K562 (cell line): ENCODE measurements at regions not wholly inside any gene's neighbourhood (a gene's known extent, or its start where the extent isn't known, plus 50 kb on each side); places are given as distances from the start of the nearest gene placed in this dataset.

Experiments used
- ATAC-seq: fragments of 200-7000 bp; cut with Tn5 transposase; 3 replicates; pipeline ENCODE4 v1.9.1; 2020; ENCODE audit warnings: moderate library complexity
- BruUV-seq: library from RNA; stranded (reverse); fragments of 400-500 nt; replicated peaks from 2 replicates; lab custom pipeline; 2021; lab: Mats Ljungman, UMichigan
- CTCF ChIA-PET: fragments of 300-600 bp; formaldehyde crosslinking; extraction: SDS; loops from one replicate; lab custom pipeline; 2021; ENCODE audit warnings: low intra/inter-chr PET ratio; lab: Yijun Ruan, JAX
- POLR2A ChIA-PET: fragments of 300-600, 350-650 bp; sonication (Branson Sonifier 250); formaldehyde crosslinking; extraction: SDS; loops from one replicate; lab custom pipeline; 2021; ENCODE audit warnings: antibody characterized with exemption, inconsistent platforms; lab: Yijun Ruan, JAX
- DNase-seq, 4 experiments: peaks; one replicate each; pipeline versions ENCODE4 v3.0.0 to v3.0.0-alpha.2; 2011 to 2018; ENCODE audit warnings: low spot score in 3 of 4, mixed read lengths in 3 of 4; ENCODE audit errors: extremely low read depth in 1 of 4
- FAIRE-seq: peaks from 2 replicates; lab custom pipeline; 2011; peaks lifted over from hg19 to GRCh38; lab: Jason Lieb, UNC
- H2AFZ ChIP-seq: 2 replicates; pipeline ENCODE4 v1.6.0; 2011; ENCODE audit warnings: low read depth, low read length, control low read depth, inconsistent platforms
- H3K27ac ChIP-seq: fragments of 200-600 bp; 3 replicates; pipeline ENCODE4 v1.8.0; 2011; ENCODE audit warnings: low read depth, mild to moderate bottlenecking, control low read depth, inconsistent platforms, low read length, moderate library complexity, mixed read lengths; ENCODE audit errors: extremely low read depth
- H3K27me3 ChIP-seq, 2 experiments: fragments of 300-600 bp in 1 of 2; 2 replicates in 1 of 2; 3 replicates in 1 of 2; pipeline versions ENCODE4 v1.6.0 to v1.8.0; 2011; ENCODE audit warnings: inconsistent platforms in 2 of 2, low read length in 2 of 2, mild to moderate bottlenecking in 1 of 2, mixed read lengths in 1 of 2, moderate library complexity in 1 of 2; ENCODE audit not compliant: control insufficient read depth in 2 of 2, insufficient read depth in 2 of 2
- H3K36me3 ChIP-seq: fragments of 300-600 bp; 3 replicates; pipeline ENCODE4 v1.8.0; 2011; ENCODE audit warnings: mild to moderate bottlenecking, low read length, inconsistent platforms; ENCODE audit not compliant: control insufficient read depth, insufficient read depth
- H3K4me1 ChIP-seq, 2 experiments: fragments of 200-600 bp in 1 of 2; replicated peaks in 1 of 2; 2 replicates in 1 of 2; 3 replicates in 1 of 2; pipeline versions ENCODE4 v1.5.1 to v1.8.0; 2011; ENCODE audit warnings: inconsistent platforms in 2 of 2, low read length in 2 of 2, mild to moderate bottlenecking in 1 of 2, mixed read lengths in 1 of 2, moderate library complexity in 1 of 2; ENCODE audit not compliant: control insufficient read depth in 2 of 2, insufficient read depth in 2 of 2
- H3K4me2 ChIP-seq: 2 replicates; pipeline ENCODE4 v1.6.1; 2011; ENCODE audit warnings: low read length, control low read depth, inconsistent platforms, mixed read lengths; ENCODE audit not compliant: insufficient read depth
- H3K4me3 ChIP-seq: fragments of 200-600 bp; sonication (generic), shearing (Covaris generic); 2 replicates; pipeline ENCODE4 v1.5.1; 2016; ENCODE audit warnings: control low read depth, inconsistent platforms
- H3K79me2 ChIP-seq: fragments of 200-600 bp; 3 replicates; pipeline ENCODE4 v1.8.0; 2011; ENCODE audit warnings: low read length, inconsistent platforms; ENCODE audit not compliant: control insufficient read depth, insufficient read depth
- H3K9ac ChIP-seq, 2 experiments: 2 replicates each; pipeline versions ENCODE4 v1.6.0 to v1.6.1; 2011; ENCODE audit warnings: low read depth in 2 of 2, low read length in 2 of 2, control low read depth in 1 of 2, inconsistent platforms in 1 of 2, mild to moderate bottlenecking in 1 of 2, mixed read lengths in 1 of 2; ENCODE audit not compliant: insufficient read depth in 1 of 2
- H3K9me1 ChIP-seq: one replicate; pipeline ENCODE4 v1.6.0; 2011; ENCODE audit warnings: inconsistent platforms, mild to moderate bottlenecking, low read length, moderate library complexity; ENCODE audit not compliant: control insufficient read depth, insufficient read depth
- H3K9me3 ChIP-seq: replicated peaks from 2 replicates; pipeline ENCODE4 v1.5.1; 2011; ENCODE audit warnings: low read depth, low read length, inconsistent platforms; ENCODE audit not compliant: control insufficient read depth, insufficient read depth
- H4K20me1 ChIP-seq: replicated peaks from 2 replicates; pipeline ENCODE4 v1.6.1; 2011; ENCODE audit warnings: low read length, inconsistent platforms, mixed read lengths; ENCODE audit not compliant: control insufficient read depth, insufficient read depth
- ARID2 ChIP-seq: fragments of 450-650 bp; IDR thresholded peaks from 2 replicates; pipeline ENCODE4 v1.6.1; 2017; ENCODE audit warnings: antibody characterized with exemption, mild to moderate bottlenecking
- CBX8 ChIP-seq: fragments of 200-600 bp; sonication (generic); IDR thresholded peaks from 2 replicates; pipeline ENCODE4 v1.6.1; 2012; ENCODE audit warnings: borderline replicate concordance, mixed run types, low read depth, mild to moderate bottlenecking, moderate library complexity, mixed read lengths, low read length, control low read depth, inconsistent platforms; ENCODE audit not compliant: poor library complexity, severe bottlenecking; ENCODE audit errors: extremely low read depth
- CEBPG ChIP-seq, 3 experiments: fragments of 200-800 bp in 1 of 3; sonication (Bioruptor generic) in 1 of 3; sonication (generic) in 1 of 3; formaldehyde crosslinking in 1 of 3; IDR thresholded peaks in 2 of 3; conservative IDR thresholded peaks in 1 of 3; 2 replicates each; pipeline versions ENCODE4 v1.6.1 to v1.8.0; 2016 to 2022; ENCODE audit warnings: missing compliant biosample characterization in 2 of 3, missing genetic modification characterization in 2 of 3, mild to moderate bottlenecking in 1 of 3, missing genetic modification reagents in 1 of 3
- ELF4 ChIP-seq: fragments of 450-650 bp; formaldehyde crosslinking; IDR thresholded peaks from 2 replicates; pipeline ENCODE4 v1.4.0; 2022; ENCODE audit warnings: missing genetic modification characterization
- EZH2 ChIP-seq: IDR thresholded peaks from 2 replicates; pipeline ENCODE4 v1.6.1; 2012; ENCODE audit warnings: low read depth, mild to moderate bottlenecking, inconsistent platforms, low read length, borderline replicate concordance
- GTF2F1 ChIP-seq: IDR thresholded peaks from 2 replicates; pipeline ENCODE4 v1.6.1; 2011; ENCODE audit warnings: low read depth, low read length, improper control_type of control experiment
- PHB2 ChIP-seq: fragments of 450-650 bp; IDR thresholded peaks from 2 replicates; pipeline ENCODE4 v1.6.1; 2017; ENCODE audit warnings: low read depth
- POLR2AphosphoS5 ChIP-seq: IDR thresholded peaks from 2 replicates; pipeline ENCODE4 v1.6.1; 2011; ENCODE audit warnings: mild to moderate bottlenecking, low read depth, low read length, moderate library complexity; ENCODE audit not compliant: control insufficient read depth, insufficient read depth
- POLR2H ChIP-seq: IDR thresholded peaks from 2 replicates; pipeline ENCODE4 v1.6.1; 2016; ENCODE audit warnings: missing genetic modification characterization, low read depth, mild to moderate bottlenecking, control low read depth, missing compliant biosample characterization, moderate library complexity
- PYGO2 ChIP-seq: fragments of 450-650 bp; IDR thresholded peaks from 2 replicates; pipeline ENCODE4 v1.6.1; 2016; ENCODE audit warnings: mild to moderate bottlenecking, missing genetic modification characterization, moderate library complexity, missing compliant biosample characterization
- RUNX1 ChIP-seq: sonication (generic); IDR thresholded peaks from 2 replicates; pipeline ENCODE4 v1.6.1; 2016; ENCODE audit warnings: antibody characterized with exemption, low read depth
- SNRNP70 ChIP-seq: fragments of 200-400 bp; formaldehyde crosslinking; optimal IDR thresholded peaks from 2 replicates; pipeline ENCODE3; 2017; ENCODE audit warnings: low read depth, low read length
- TEAD1 ChIP-seq, 2 experiments: fragments of 450-650 bp in 1 of 2; sonication (generic) in 1 of 2; formaldehyde crosslinking; IDR thresholded peaks; 2 replicates each; pipeline versions ENCODE4 v1.4.0 to v1.8.0; 2020 to 2022; ENCODE audit warnings: mild to moderate bottlenecking in 2 of 2, missing genetic modification reagents in 1 of 2
- TSC22D4 ChIP-seq: fragments of 450-650 bp; IDR thresholded peaks from 2 replicates; pipeline ENCODE4 v1.6.1; 2016; ENCODE audit warnings: missing genetic modification characterization, missing biosample characterization, control low read depth
- ZBTB17 ChIP-seq: fragments of 450-650 bp; formaldehyde crosslinking; IDR thresholded peaks from 2 replicates; pipeline ENCODE4 v1.4.0; 2020; ENCODE audit warnings: mild to moderate bottlenecking
- ZFP36 ChIP-seq: fragments of 150-350 bp; IDR thresholded peaks from 2 replicates; pipeline ENCODE4 v1.6.1; 2018; ENCODE audit warnings: low read length, low read depth; ENCODE audit not compliant: partially characterized antibody
- ZNF224 ChIP-seq: sonication (generic); formaldehyde crosslinking; IDR thresholded peaks from 2 replicates; pipeline ENCODE4 v1.8.0; 2022; ENCODE audit warnings: mild to moderate bottlenecking, missing genetic modification reagents
- ZNF561 ChIP-seq: fragments of 450-650 bp; formaldehyde crosslinking; conservative IDR thresholded peaks from 2 replicates; pipeline ENCODE4 v1.4.0; 2020; ENCODE audit warnings: mild to moderate bottlenecking, moderate library complexity
- WGBS: fragments of 100-300 bp; shearing (Covaris generic); methylation state at CpG from one replicate; pipeline ENCODE4 v1.1.6; 2016; ENCODE audit warnings: low coverage, mixed read lengths; ENCODE audit not compliant: insufficient coverage; ENCODE audit errors: missing lambda C conversion rate; 5-methylcytosine and 5-hydroxymethylcytosine counted together
- in situ Hi-C: fragments of 300-500 bp; cut with MboI; formaldehyde crosslinking; loops from 4 replicates; pipeline ENCODE4 v1.15.0; 2018; ENCODE audit warnings: inconsistent platforms, mixed read lengths
- intact Hi-C: fragments of 100-400 bp; cut with micrococcal nuclease; formaldehyde crosslinking; loops from 2 replicates; pipeline ENCODE4 v1.14.2; 2022
- TF ChIP-seq, protein P1 (sequence below), 2 experiments: IDR thresholded peaks; 2 replicates each; pipeline ENCODE4 v1.6.1; 2011; ENCODE audit warnings: borderline replicate concordance in 1 of 2, control low read depth in 1 of 2, low read depth in 1 of 2, low read length in 1 of 2, mild to moderate bottlenecking in 1 of 2, mixed read lengths in 1 of 2, moderate library complexity in 1 of 2; ENCODE audit not compliant: insufficient read depth in 1 of 2, insufficient read length in 1 of 2, poor library complexity in 1 of 2, severe bottlenecking in 1 of 2; ENCODE audit errors: extremely low read depth in 1 of 2
- TF ChIP-seq, protein P2 (sequence below): fragments of 250-450 bp; sonication (Bioruptor Pico); IDR thresholded peaks from 2 replicates; pipeline ENCODE4 v1.8.0; 2021; ENCODE audit warnings: mild to moderate bottlenecking, moderate library complexity

DNA sequence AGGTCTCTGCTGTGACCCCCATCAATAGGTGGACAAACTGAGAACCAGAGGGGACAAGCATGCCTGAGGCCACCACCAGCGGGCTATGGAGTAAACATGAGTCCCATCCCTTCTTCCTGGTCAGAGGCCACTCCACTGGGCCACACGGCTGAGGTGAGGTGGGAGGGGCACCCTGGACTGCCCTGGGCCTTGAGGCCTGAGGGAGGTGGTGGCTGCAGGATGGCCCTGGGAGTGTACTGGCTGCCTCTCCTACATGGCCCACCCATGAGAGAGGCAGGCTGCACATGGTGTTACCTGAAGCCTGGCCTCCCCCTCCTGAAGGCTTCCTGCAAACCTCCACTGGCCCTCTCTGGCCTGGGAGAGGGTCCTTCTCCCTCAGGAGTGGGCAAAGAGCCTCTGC, 222.4 kb downstream of the TUBA3C start:
- Histone ChIP-seq H3K9me1 (no peaks in the 10 kb centered on the region), H3K4me1 (no peaks in the 10 kb centered on the region; a peak in 2 of 5 replicates), H3K4me3 (no peak overlapping the region), H2AFZ (no peak overlapping the region)
- no peak for DNase-seq
- TF ChIP-seq ZBTB17, result no peak
- no peak for TF ChIP-seq GTF2F1
- TF ChIP-seq CBX8, result no peak
- TF ChIP-seq, protein P1, sequence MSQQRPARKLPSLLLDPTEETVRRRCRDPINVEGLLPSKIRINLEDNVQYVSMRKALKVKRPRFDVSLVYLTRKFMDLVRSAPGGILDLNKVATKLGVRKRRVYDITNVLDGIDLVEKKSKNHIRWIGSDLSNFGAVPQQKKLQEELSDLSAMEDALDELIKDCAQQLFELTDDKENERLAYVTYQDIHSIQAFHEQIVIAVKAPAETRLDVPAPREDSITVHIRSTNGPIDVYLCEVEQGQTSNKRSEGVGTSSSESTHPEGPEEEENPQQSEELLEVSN (IDR thresholded peaks at IDR 0.05; ENCODE audit: borderline replicate concordance in 1 of 2, extremely low read depth in 1 of 2, insufficient read depth in 1 of 2, insufficient read length in 1 of 2, low read depth in 1 of 2, low read length in 1 of 2, poor library complexity in 1 of 2, severe bottlenecking in 1 of 2), result no peak
- TF ChIP-seq EZH2, result no peak
- no peak for TF ChIP-seq PYGO2 (tag)
- no peak for TF ChIP-seq RUNX1
- TF ChIP-seq SNRNP70, result no peak
- TF ChIP-seq PHB2, result no peak
- no peak for TF ChIP-seq TEAD1 (CRISPR knock-in tag; IDR thresholded peaks at IDR 0.05)
- TF ChIP-seq POLR2AphosphoS5, result no peak
- TF ChIP-seq ELF4 (CRISPR knock-in tag), result no peak
- TF ChIP-seq TSC22D4, result no peak
- no peak for TF ChIP-seq ARID2
- TF ChIP-seq ZFP36, result no peak
- TF ChIP-seq CEBPG (CRISPR knock-in tag; IDR thresholded peaks at IDR 0.05), result no peak
- no peak for TF ChIP-seq CEBPG (tag; conservative IDR thresholded peaks at IDR 0.05 in 1 of 2, IDR thresholded peaks at IDR 0.05 in 1 of 2)
- no peak for TF ChIP-seq ZNF561 (CRISPR knock-in tag)
- TF ChIP-seq, protein P2, sequence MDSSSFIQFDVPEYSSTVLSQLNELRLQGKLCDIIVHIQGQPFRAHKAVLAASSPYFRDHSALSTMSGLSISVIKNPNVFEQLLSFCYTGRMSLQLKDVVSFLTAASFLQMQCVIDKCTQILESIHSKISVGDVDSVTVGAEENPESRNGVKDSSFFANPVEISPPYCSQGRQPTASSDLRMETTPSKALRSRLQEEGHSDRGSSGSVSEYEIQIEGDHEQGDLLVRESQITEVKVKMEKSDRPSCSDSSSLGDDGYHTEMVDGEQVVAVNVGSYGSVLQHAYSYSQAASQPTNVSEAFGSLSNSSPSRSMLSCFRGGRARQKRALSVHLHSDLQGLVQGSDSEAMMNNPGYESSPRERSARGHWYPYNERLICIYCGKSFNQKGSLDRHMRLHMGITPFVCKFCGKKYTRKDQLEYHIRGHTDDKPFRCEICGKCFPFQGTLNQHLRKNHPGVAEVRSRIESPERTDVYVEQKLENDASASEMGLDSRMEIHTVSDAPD (CRISPR knock-in tag), result no peak
- TF ChIP-seq POLR2H, result no peak
- no peak for TF ChIP-seq ZNF224
- TF ChIP-seq, all 486 proteins: peak for 0
- Histone ChIP-seq H3K79me2 (no peaks in the 10 kb centered on the region), H3K9me3 (no peaks in the 10 kb centered on the region), H3K9ac (no peak overlapping the region), H3K27me3 (peaks cover 0 to 7% of the 10 kb centered on the region in 2 experiments; a peak in 2 of 5 replicates), H3K36me3 (no peaks in the 10 kb centered on the region), H3K4me2 (no peak overlapping the region), H3K27ac (no peak overlapping the region), H4K20me1 (no peaks in the 10 kb centered on the region)
- WGBS, result no CpG with 5 or more reads among the region's 2 CpGs
- intact Hi-C loops (no loop called here), in situ Hi-C loops (no loop called here)
- CTCF ChIA-PET, result no interaction called here
- BruUV-seq, result no TSS peak
- no peak for ATAC-seq
- POLR2A ChIA-PET, result no interaction called here
- FAIRE-seq, result no peak
